ENCODE measurements at regions not wholly inside any gene's neighbourhood (a gene's known extent, or its start where the extent isn't known, plus 50 kb on each side); places are given as distances from the start of the nearest gene placed in this dataset.

DNA sequence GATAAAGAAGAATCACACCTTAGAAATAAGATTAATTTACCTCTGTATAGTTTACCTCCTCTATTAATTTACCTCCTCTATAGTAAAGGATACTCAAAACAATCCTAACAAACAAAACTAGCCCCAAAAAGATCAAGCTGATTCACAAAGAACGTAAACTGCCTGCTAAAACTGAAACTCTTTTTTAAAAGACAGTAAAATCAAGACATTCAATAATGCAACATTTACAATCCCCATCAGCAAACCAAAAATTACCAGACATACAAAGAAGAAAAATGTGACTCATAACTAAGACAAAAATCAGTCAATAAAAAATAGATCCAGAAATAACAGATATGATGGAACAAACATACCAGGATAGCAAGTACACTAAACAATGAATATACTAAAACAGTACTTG lies 215.7 kb downstream of the ZEB2 start:
- Histone ChIP-seq H3K27ac (ENCODE audit: low read depth in 1 of 2, low read length in 2 of 2) (no peak overlapping the region), H3K9ac (ENCODE audit: low read depth in 1 of 2, low read length in 2 of 2) (no peak overlapping the region), H3K9me3 (ENCODE audit: control insufficient read depth in 4 of 4, low read length in 3 of 4) (no peaks in the 10 kb centered on the region), H3K36me3 (ENCODE audit: control insufficient read depth in 4 of 4, insufficient read depth in 3 of 4, low read depth in 1 of 4, low read length in 3 of 4) (no peaks in the 10 kb centered on the region), H3K4me1 (ENCODE audit: control insufficient read depth in 4 of 4, insufficient read depth in 4 of 4, low read length in 3 of 4) (no peaks in the 10 kb centered on the region), H3K27me3 (ENCODE audit: control insufficient read depth in 4 of 4, insufficient read depth in 4 of 4, low read length in 3 of 4) (no peaks in the 10 kb centered on the region), H3K4me3 (ENCODE audit: low read depth in 1 of 3, low read length in 3 of 3) (no peak overlapping the region)
- WGBS: 95% methylated on average over 1 of the region's 1 CpG
- DNase-seq (ENCODE audit: low spot score): no peak
- TF ChIP-seq YY1 (IDR thresholded peaks at IDR 0.05) (no peak), RXRA (IDR thresholded peaks at IDR 0.05) (no peak), SP1 (IDR thresholded peaks at IDR 0.05) (no peak), EGR1 (IDR thresholded peaks at IDR 0.05; ENCODE audit: low read depth in 2 of 2) (no peak), HNF4A (conservative IDR thresholded peaks at IDR 0.05) (no peak), TAF1 (conservative IDR thresholded peaks at IDR 0.05) (no peak), JUND (IDR thresholded peaks at IDR 0.05) (no peak), FOXA1 (IDR thresholded peaks at IDR 0.05) (no peak), GABPA (IDR thresholded peaks at IDR 0.05 in 1 of 2, conservative IDR thresholded peaks at IDR 0.05 in 1 of 2) (no peak), HNF4G (IDR thresholded peaks at IDR 0.05) (no peak)
- TF ChIP-seq, protein P1, sequence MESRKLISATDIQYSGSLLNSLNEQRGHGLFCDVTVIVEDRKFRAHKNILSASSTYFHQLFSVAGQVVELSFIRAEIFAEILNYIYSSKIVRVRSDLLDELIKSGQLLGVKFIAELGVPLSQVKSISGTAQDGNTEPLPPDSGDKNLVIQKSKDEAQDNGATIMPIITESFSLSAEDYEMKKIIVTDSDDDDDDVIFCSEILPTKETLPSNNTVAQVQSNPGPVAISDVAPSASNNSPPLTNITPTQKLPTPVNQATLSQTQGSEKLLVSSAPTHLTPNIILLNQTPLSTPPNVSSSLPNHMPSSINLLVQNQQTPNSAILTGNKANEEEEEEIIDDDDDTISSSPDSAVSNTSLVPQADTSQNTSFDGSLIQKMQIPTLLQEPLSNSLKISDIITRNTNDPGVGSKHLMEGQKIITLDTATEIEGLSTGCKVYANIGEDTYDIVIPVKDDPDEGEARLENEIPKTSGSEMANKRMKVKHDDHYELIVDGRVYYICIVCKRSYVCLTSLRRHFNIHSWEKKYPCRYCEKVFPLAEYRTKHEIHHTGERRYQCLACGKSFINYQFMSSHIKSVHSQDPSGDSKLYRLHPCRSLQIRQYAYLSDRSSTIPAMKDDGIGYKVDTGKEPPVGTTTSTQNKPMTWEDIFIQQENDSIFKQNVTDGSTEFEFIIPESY (IDR thresholded peaks at IDR 0.05): no peak
- TF ChIP-seq, protein P2, sequence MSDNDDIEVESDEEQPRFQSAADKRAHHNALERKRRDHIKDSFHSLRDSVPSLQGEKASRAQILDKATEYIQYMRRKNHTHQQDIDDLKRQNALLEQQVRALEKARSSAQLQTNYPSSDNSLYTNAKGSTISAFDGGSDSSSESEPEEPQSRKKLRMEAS (IDR thresholded peaks at IDR 0.05): no peak
- TF ChIP-seq, protein P3, sequence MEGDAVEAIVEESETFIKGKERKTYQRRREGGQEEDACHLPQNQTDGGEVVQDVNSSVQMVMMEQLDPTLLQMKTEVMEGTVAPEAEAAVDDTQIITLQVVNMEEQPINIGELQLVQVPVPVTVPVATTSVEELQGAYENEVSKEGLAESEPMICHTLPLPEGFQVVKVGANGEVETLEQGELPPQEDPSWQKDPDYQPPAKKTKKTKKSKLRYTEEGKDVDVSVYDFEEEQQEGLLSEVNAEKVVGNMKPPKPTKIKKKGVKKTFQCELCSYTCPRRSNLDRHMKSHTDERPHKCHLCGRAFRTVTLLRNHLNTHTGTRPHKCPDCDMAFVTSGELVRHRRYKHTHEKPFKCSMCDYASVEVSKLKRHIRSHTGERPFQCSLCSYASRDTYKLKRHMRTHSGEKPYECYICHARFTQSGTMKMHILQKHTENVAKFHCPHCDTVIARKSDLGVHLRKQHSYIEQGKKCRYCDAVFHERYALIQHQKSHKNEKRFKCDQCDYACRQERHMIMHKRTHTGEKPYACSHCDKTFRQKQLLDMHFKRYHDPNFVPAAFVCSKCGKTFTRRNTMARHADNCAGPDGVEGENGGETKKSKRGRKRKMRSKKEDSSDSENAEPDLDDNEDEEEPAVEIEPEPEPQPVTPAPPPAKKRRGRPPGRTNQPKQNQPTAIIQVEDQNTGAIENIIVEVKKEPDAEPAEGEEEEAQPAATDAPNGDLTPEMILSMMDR (IDR thresholded peaks at IDR 0.05; ENCODE audit: low read depth, low read length, missing input control): no peak

DNA sequence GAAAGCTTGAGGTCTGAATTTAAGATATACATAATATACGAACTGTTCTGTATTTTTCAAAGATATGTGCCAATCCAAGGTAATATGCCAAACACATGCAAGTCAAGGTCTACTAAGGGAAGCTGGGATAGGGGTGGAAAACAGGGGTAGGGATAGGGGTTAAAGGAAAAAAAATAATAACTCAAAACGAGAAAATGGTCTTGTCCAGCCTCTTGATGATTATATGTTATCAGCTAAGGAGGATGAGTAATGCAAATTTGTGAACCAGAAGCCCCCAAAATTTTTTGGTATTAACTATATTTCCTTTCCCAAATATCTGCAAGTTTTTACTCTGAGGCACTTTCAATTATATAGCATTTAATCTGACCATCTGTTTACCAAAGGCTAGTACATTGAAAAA lies 219.3 kb downstream of the ZEB2 start:
- DNase-seq (ENCODE audit: low spot score): no peak
- WGBS: 81% methylated on average over 2 of the region's 2 CpGs
- TF ChIP-seq, protein P3 (IDR thresholded peaks at IDR 0.05; ENCODE audit: low read depth, low read length, missing input control): no peak
- TF ChIP-seq JUND (IDR thresholded peaks at IDR 0.05): no peak
- TF ChIP-seq RXRA (IDR thresholded peaks at IDR 0.05): no peak
- no peak for TF ChIP-seq FOXA2 (IDR thresholded peaks at IDR 0.05)
- TF ChIP-seq SP1 (IDR thresholded peaks at IDR 0.05): no peak
- TF ChIP-seq GABPA (IDR thresholded peaks at IDR 0.05 in 1 of 2, conservative IDR thresholded peaks at IDR 0.05 in 1 of 2): no peak
- no peak for TF ChIP-seq HNF4A (conservative IDR thresholded peaks at IDR 0.05)
- TF ChIP-seq, protein P4, sequence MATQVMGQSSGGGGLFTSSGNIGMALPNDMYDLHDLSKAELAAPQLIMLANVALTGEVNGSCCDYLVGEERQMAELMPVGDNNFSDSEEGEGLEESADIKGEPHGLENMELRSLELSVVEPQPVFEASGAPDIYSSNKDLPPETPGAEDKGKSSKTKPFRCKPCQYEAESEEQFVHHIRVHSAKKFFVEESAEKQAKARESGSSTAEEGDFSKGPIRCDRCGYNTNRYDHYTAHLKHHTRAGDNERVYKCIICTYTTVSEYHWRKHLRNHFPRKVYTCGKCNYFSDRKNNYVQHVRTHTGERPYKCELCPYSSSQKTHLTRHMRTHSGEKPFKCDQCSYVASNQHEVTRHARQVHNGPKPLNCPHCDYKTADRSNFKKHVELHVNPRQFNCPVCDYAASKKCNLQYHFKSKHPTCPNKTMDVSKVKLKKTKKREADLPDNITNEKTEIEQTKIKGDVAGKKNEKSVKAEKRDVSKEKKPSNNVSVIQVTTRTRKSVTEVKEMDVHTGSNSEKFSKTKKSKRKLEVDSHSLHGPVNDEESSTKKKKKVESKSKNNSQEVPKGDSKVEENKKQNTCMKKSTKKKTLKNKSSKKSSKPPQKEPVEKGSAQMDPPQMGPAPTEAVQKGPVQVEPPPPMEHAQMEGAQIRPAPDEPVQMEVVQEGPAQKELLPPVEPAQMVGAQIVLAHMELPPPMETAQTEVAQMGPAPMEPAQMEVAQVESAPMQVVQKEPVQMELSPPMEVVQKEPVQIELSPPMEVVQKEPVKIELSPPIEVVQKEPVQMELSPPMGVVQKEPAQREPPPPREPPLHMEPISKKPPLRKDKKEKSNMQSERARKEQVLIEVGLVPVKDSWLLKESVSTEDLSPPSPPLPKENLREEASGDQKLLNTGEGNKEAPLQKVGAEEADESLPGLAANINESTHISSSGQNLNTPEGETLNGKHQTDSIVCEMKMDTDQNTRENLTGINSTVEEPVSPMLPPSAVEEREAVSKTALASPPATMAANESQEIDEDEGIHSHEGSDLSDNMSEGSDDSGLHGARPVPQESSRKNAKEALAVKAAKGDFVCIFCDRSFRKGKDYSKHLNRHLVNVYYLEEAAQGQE (IDR thresholded peaks at IDR 0.05): no peak
- TF ChIP-seq EGR1 (IDR thresholded peaks at IDR 0.05; ENCODE audit: low read depth in 2 of 2): no peak
- H3K9me3 ChIP-seq (ENCODE audit: control insufficient read depth in 4 of 4, low read length in 3 of 4): no peaks in the 10 kb centered on the region
- H3K36me3 ChIP-seq (ENCODE audit: control insufficient read depth in 4 of 4, insufficient read depth in 3 of 4, low read depth in 1 of 4, low read length in 3 of 4): no peaks in the 10 kb centered on the region
- no peak overlapping the region for H3K9ac ChIP-seq (ENCODE audit: low read depth in 1 of 2, low read length in 2 of 2)
- H3K4me3 ChIP-seq (ENCODE audit: low read depth in 1 of 3, low read length in 3 of 3): no peak overlapping the region
- H3K27ac ChIP-seq (ENCODE audit: low read depth in 1 of 2, low read length in 2 of 2): no peak overlapping the region
- H3K4me1 ChIP-seq (ENCODE audit: control insufficient read depth in 4 of 4, insufficient read depth in 4 of 4, low read length in 3 of 4): no peaks in the 10 kb centered on the region
- no peaks in the 10 kb centered on the region for H3K27me3 ChIP-seq (ENCODE audit: control insufficient read depth in 4 of 4, insufficient read depth in 4 of 4, low read length in 3 of 4)
